ENCODE measurements at regions not wholly inside any gene's neighbourhood (a gene's known extent, or its start where the extent isn't known, plus 50 kb on each side); places are given as distances from the start of the nearest gene placed in this dataset.

- H3K23ac ChIP-seq (ENCODE audit: low read depth, low read length): no peak overlapping the region
- TF ChIP-seq FOS (IDR thresholded peaks at IDR 0.05; ENCODE audit: low read depth, low read length): no peak
- no peak for TF ChIP-seq RAD21 (IDR thresholded peaks at IDR 0.05; ENCODE audit: low read length)
- no peak for TF ChIP-seq POLR2A (IDR thresholded peaks at IDR 0.05; ENCODE audit: low read depth, low read length)
- TF ChIP-seq, protein P1, sequence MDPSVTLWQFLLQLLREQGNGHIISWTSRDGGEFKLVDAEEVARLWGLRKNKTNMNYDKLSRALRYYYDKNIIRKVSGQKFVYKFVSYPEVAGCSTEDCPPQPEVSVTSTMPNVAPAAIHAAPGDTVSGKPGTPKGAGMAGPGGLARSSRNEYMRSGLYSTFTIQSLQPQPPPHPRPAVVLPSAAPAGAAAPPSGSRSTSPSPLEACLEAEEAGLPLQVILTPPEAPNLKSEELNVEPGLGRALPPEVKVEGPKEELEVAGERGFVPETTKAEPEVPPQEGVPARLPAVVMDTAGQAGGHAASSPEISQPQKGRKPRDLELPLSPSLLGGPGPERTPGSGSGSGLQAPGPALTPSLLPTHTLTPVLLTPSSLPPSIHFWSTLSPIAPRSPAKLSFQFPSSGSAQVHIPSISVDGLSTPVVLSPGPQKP (IDR thresholded peaks at IDR 0.05; ENCODE audit: borderline replicate concordance, low read depth, low read length): no peak
- no peak for TF ChIP-seq RCOR1 (IDR thresholded peaks at IDR 0.05; ENCODE audit: insufficient replicate concordance, low read length)
- TF ChIP-seq, protein P2, sequence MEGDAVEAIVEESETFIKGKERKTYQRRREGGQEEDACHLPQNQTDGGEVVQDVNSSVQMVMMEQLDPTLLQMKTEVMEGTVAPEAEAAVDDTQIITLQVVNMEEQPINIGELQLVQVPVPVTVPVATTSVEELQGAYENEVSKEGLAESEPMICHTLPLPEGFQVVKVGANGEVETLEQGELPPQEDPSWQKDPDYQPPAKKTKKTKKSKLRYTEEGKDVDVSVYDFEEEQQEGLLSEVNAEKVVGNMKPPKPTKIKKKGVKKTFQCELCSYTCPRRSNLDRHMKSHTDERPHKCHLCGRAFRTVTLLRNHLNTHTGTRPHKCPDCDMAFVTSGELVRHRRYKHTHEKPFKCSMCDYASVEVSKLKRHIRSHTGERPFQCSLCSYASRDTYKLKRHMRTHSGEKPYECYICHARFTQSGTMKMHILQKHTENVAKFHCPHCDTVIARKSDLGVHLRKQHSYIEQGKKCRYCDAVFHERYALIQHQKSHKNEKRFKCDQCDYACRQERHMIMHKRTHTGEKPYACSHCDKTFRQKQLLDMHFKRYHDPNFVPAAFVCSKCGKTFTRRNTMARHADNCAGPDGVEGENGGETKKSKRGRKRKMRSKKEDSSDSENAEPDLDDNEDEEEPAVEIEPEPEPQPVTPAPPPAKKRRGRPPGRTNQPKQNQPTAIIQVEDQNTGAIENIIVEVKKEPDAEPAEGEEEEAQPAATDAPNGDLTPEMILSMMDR (conservative IDR thresholded peaks at IDR 0.05; ENCODE audit: low read depth, low read length): no peak
- TF ChIP-seq MAZ (IDR thresholded peaks at IDR 0.05; ENCODE audit: borderline replicate concordance, low read depth, low read length): no peak
- TF ChIP-seq SMC3 (IDR thresholded peaks at IDR 0.05; ENCODE audit: low read depth, low read length): no peak
- TF ChIP-seq NFE2L2 (IDR thresholded peaks at IDR 0.05; ENCODE audit: low read depth, low read length): no peak
- TF ChIP-seq USF2 (IDR thresholded peaks at IDR 0.05; ENCODE audit: low read depth, low read length): no peak
- no peak for TF ChIP-seq MXI1 (IDR thresholded peaks at IDR 0.05; ENCODE audit: borderline replicate concordance, low read depth, low read length)
- TF ChIP-seq CHD1 (IDR thresholded peaks at IDR 0.05; ENCODE audit: low read depth, low read length): no peak
- no peak for TF ChIP-seq RFX5 (IDR thresholded peaks at IDR 0.05; ENCODE audit: low read depth, low read length)
- TF ChIP-seq BHLHE40 (IDR thresholded peaks at IDR 0.05; ENCODE audit: low read depth, low read length): no peak
- TF ChIP-seq CEBPB (IDR thresholded peaks at IDR 0.05; ENCODE audit: low read depth, low read length): no peak
- no peak for TF ChIP-seq MAFK (IDR thresholded peaks at IDR 0.05; ENCODE audit: low read depth, low read length)
- no peak overlapping the region for H2BK15ac ChIP-seq (ENCODE audit: low read depth, low read length)
- H4K20me1 ChIP-seq (ENCODE audit: insufficient read depth, low read length): no peaks in the 10 kb centered on the region
- H3K9ac ChIP-seq (ENCODE audit: low read depth, low read length): no peak overlapping the region
- POLR2A ChIA-PET (ENCODE audit: unreplicated experiment): no interaction called here
- no peak overlapping the region for H2BK20ac ChIP-seq (ENCODE audit: low read depth, low read length)
- no peak for DNase-seq
- no peak overlapping the region for H4K91ac ChIP-seq (ENCODE audit: insufficient read depth, low read depth, low read length)
- dilution Hi-C loops (cut with HindIII; ENCODE audit: low sequenced_read_pairs, unreplicated experiment): no loop called here
- H2AK5ac ChIP-seq (ENCODE audit: low read depth, low read length): no peak overlapping the region
- no peak overlapping the region for H2BK120ac ChIP-seq (ENCODE audit: low read depth, low read length)
- H4K8ac ChIP-seq (ENCODE audit: low read depth in 2 of 2, low read length in 2 of 2): no peak overlapping the region
- no peaks in the 10 kb centered on the region for H3K27me3 ChIP-seq (ENCODE audit: control insufficient read depth, insufficient read depth, low read length)
- no peak overlapping the region for H3K4me3 ChIP-seq (ENCODE audit: insufficient read depth, low read depth, low read length)
- no peak for ATAC-seq (ENCODE audit: low read depth)
- CTCF ChIA-PET: no interaction called here
- no peak overlapping the region for H3K4ac ChIP-seq (ENCODE audit: low read depth, low read length)
- H3K9me1 ChIP-seq (ENCODE audit: insufficient read depth, low read length): no peaks in the 10 kb centered on the region
- no peak overlapping the region for H3K14ac ChIP-seq (replicated peaks; ENCODE audit: low read depth, low read length)
- no peak overlapping the region for H3K4me2 ChIP-seq (ENCODE audit: low read depth, low read length)
- H3K56ac ChIP-seq (ENCODE audit: extremely low read depth, insufficient read depth, low read length): no peak overlapping the region
- intact Hi-C loops (cut with micrococcal nuclease): no loop called here
- H3K36me3 ChIP-seq (ENCODE audit: control insufficient read depth, insufficient read depth, low read length): no peaks in the 10 kb centered on the region
- H3K4me1 ChIP-seq (ENCODE audit: control insufficient read depth, insufficient read depth, low read length): no peaks in the 10 kb centered on the region
- H3K79me1 ChIP-seq (ENCODE audit: low read depth in 1 of 2, low read length in 2 of 2): no peaks in the 10 kb centered on the region
- no peaks in the 10 kb centered on the region for H3K9me3 ChIP-seq (ENCODE audit: control insufficient read depth, insufficient read depth, low read length)
- H2BK5ac ChIP-seq (ENCODE audit: low read depth, low read length, poor library complexity, severe bottlenecking): no peak overlapping the region
- no peak overlapping the region for H3K27ac ChIP-seq (ENCODE audit: insufficient read depth, low read length)
- in situ Hi-C loops (cut with MboI; ENCODE audit: low sequenced_read_pairs): no loop called here
- no TSS peak for BruUV-seq (replicated peaks)
- no peak overlapping the region for H4K5ac ChIP-seq (ENCODE audit: low read depth, low read length)
- H2AFZ ChIP-seq (replicated peaks; ENCODE audit: low read length, poor library complexity): no peak overlapping the region
- H2AK9ac ChIP-seq (replicated peaks; ENCODE audit: low read depth, low read length, poor library complexity): no peak overlapping the region
- no peak overlapping the region for H3K18ac ChIP-seq (ENCODE audit: low read depth, low read length)
These were observed 128.1 kb upstream of the TRPC4 start for GRCh38 chr13:37997641-37998040.
